A673 (cell line): ENCODE measurements at regions not wholly inside any gene's neighbourhood (a gene's known extent, or its start where the extent isn't known, plus 50 kb on each side); places are given as distances from the start of the nearest gene placed in this dataset.

Source experiments
- BruUV-seq: library from RNA; stranded (reverse); fragments of 400-500 nt; replicated peaks from 2 replicates; lab custom pipeline; 2021; lab: Mats Ljungman, UMichigan
- CTCF ChIA-PET: fragments of 300-600 bp; sonication (Branson Sonifier 250); formaldehyde crosslinking; loops from one replicate; lab custom pipeline; 2022; ENCODE audit warnings: antibody characterized with exemption; lab: Charles Lee
- POLR2A ChIA-PET: fragments of 300-600 bp; sonication (Branson Sonifier 250); formaldehyde crosslinking; loops from one replicate; lab custom pipeline; 2022; ENCODE audit warnings: antibody characterized with exemption; ENCODE audit not compliant: low non-redundant PET; lab: Charles Lee
- DNase-seq: peaks from one replicate; pipeline ENCODE4 v3.0.0-alpha.2; 2015; ENCODE audit warnings: low spot score
- H3K27ac ChIP-seq: fragments of 200-600 bp; sonication (generic); 2 replicates; pipeline ENCODE4 v1.5.1; 2016; ENCODE audit warnings: mixed run types, low read depth, mild to moderate bottlenecking, mixed read lengths, antibody characterized with exemption, low read length; ENCODE audit not compliant: poor library complexity, severe bottlenecking
- H3K27me3 ChIP-seq: fragments of 200-600 bp; sonication (generic); replicated peaks from 2 replicates; pipeline ENCODE4 v1.6.1; 2017; ENCODE audit warnings: mixed run types, low read depth, mild to moderate bottlenecking, mixed read lengths, antibody characterized with exemption, low read length; ENCODE audit not compliant: insufficient read depth, poor library complexity
- H3K36me3 ChIP-seq: fragments of 200-600 bp; sonication (generic); 2 replicates; pipeline ENCODE4 v1.6.1; 2016; ENCODE audit warnings: mixed run types, mild to moderate bottlenecking, mixed read lengths, antibody characterized with exemption, low read length; ENCODE audit not compliant: insufficient read depth, poor library complexity, severe bottlenecking
- H3K4me1 ChIP-seq: fragments of 200-600 bp; sonication (generic); 2 replicates; pipeline ENCODE4 v1.6.1; 2017; ENCODE audit warnings: mixed run types, mild to moderate bottlenecking, mixed read lengths, antibody characterized with exemption, low read length; ENCODE audit not compliant: insufficient read depth, poor library complexity, severe bottlenecking
- H3K4me3 ChIP-seq: fragments of 200-600 bp; sonication (generic); 2 replicates; pipeline ENCODE4 v1.5.1; 2016; ENCODE audit warnings: low read depth, mixed run types, mild to moderate bottlenecking, mixed read lengths, low read length; ENCODE audit not compliant: poor library complexity, severe bottlenecking
- H3K9me3 ChIP-seq: fragments of 200-600 bp; sonication (generic); 2 replicates; pipeline ENCODE4 v1.6.1; 2016; ENCODE audit warnings: mixed run types, low read depth, mild to moderate bottlenecking, mixed read lengths, antibody characterized with exemption, low read length; ENCODE audit not compliant: poor library complexity, severe bottlenecking
- EZH2 ChIP-seq: fragments of 200-600 bp; sonication (generic); IDR thresholded peaks from 2 replicates; pipeline ENCODE4 v1.6.1; 2017; ENCODE audit warnings: borderline replicate concordance, low read depth, mild to moderate bottlenecking, mixed read lengths, antibody characterized with exemption, low read length; ENCODE audit not compliant: poor library complexity, severe bottlenecking
- intact Hi-C: fragments of 100-400 bp; cut with micrococcal nuclease; formaldehyde crosslinking; loops from one replicate; pipeline ENCODE4 v1.10.0; 2022; ENCODE audit not compliant: unreplicated experiment
- TF ChIP-seq, protein P1 (sequence below): fragments of 300-800, 200-600 bp; sonication (generic); conservative IDR thresholded peaks from 2 replicates; pipeline ENCODE4 v1.5.1; 2017; ENCODE audit warnings: low read depth, mild to moderate bottlenecking, antibody characterized with exemption, low read length, moderate library complexity, mixed read lengths

GRCh38 chr2:12231288-12231687 lies 484.9 kb downstream of the LPIN1 start:
- H3K27me3 ChIP-seq: no peaks in the 10 kb centered on the region
- ChIA-PET POLR2A (no interaction called here), CTCF (no interaction called here)
- H3K27ac ChIP-seq: no peak overlapping the region
- no TSS peak for BruUV-seq
- H3K36me3 ChIP-seq: no peaks in the 10 kb centered on the region
- H3K4me3 ChIP-seq: no peak overlapping the region
- no peaks in the 10 kb centered on the region for H3K9me3 ChIP-seq
- DNase-seq: no peak
- intact Hi-C loops: no loop called here
- no peaks in the 10 kb centered on the region for H3K4me1 ChIP-seq
- no peak for TF ChIP-seq EZH2

- H3K4me3 ChIP-seq: no peak overlapping the region
- no TSS peak for BruUV-seq
- no peak for TF ChIP-seq EZH2
- no peaks in the 10 kb centered on the region for H3K36me3 ChIP-seq
- no peaks in the 10 kb centered on the region for H3K4me1 ChIP-seq
- H3K27me3 ChIP-seq: no peaks in the 10 kb centered on the region
- CTCF ChIA-PET: no interaction called here
- POLR2A ChIA-PET: no interaction called here
- H3K9me3 ChIP-seq: no peaks in the 10 kb centered on the region
- intact Hi-C loops: no loop called here
- no peak overlapping the region for H3K27ac ChIP-seq
- no peak for DNase-seq
These were observed 483.9 kb upstream of the TRIB2 start for GRCh38 chr2:12232876-12233275.

GRCh38 chr2:12236136-12236844 lies 480.4 kb upstream of the TRIB2 start:
- CTCF ChIA-PET: no interaction called here

GRCh38 chr2:12240206-12240605 lies 476.5 kb upstream of the TRIB2 start:
- Histone ChIP-seq H3K27me3 (no peaks in the 10 kb centered on the region), H3K4me3 (no peak overlapping the region), H3K4me1 (no peaks in the 10 kb centered on the region), H3K27ac (no peak overlapping the region), H3K36me3 (no peaks in the 10 kb centered on the region), H3K9me3 (no peaks in the 10 kb centered on the region)
- ChIA-PET POLR2A (no interaction called here), CTCF (no interaction called here)
- no TSS peak for BruUV-seq
- DNase-seq: no peak
- no peak for TF ChIP-seq EZH2
- TF ChIP-seq, protein P1, sequence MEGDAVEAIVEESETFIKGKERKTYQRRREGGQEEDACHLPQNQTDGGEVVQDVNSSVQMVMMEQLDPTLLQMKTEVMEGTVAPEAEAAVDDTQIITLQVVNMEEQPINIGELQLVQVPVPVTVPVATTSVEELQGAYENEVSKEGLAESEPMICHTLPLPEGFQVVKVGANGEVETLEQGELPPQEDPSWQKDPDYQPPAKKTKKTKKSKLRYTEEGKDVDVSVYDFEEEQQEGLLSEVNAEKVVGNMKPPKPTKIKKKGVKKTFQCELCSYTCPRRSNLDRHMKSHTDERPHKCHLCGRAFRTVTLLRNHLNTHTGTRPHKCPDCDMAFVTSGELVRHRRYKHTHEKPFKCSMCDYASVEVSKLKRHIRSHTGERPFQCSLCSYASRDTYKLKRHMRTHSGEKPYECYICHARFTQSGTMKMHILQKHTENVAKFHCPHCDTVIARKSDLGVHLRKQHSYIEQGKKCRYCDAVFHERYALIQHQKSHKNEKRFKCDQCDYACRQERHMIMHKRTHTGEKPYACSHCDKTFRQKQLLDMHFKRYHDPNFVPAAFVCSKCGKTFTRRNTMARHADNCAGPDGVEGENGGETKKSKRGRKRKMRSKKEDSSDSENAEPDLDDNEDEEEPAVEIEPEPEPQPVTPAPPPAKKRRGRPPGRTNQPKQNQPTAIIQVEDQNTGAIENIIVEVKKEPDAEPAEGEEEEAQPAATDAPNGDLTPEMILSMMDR: no peak
- intact Hi-C loops: no loop called here

More at GRCh38 chr2:12236136-12236844, 480.4 kb upstream of the TRIB2 start:
- POLR2A ChIA-PET: no interaction called here
- intact Hi-C loops: no loop called here
- no peaks in the 10 kb centered on the region for H3K27me3 ChIP-seq
- TF ChIP-seq, protein P1: no peak
- TF ChIP-seq EZH2: no peak
- no peaks in the 10 kb centered on the region for H3K36me3 ChIP-seq
- no peaks in the 10 kb centered on the region for H3K4me1 ChIP-seq
- no peak overlapping the region for H3K4me3 ChIP-seq
- BruUV-seq: no TSS peak
- no peak overlapping the region for H3K27ac ChIP-seq
- DNase-seq: no peak
- H3K9me3 ChIP-seq: no peaks in the 10 kb centered on the region
